ENCODE measurements at regions not wholly inside any gene's neighbourhood (a gene's known extent, or its start where the extent isn't known, plus 50 kb on each side); places are given as distances from the start of the nearest gene placed in this dataset.

DNA sequence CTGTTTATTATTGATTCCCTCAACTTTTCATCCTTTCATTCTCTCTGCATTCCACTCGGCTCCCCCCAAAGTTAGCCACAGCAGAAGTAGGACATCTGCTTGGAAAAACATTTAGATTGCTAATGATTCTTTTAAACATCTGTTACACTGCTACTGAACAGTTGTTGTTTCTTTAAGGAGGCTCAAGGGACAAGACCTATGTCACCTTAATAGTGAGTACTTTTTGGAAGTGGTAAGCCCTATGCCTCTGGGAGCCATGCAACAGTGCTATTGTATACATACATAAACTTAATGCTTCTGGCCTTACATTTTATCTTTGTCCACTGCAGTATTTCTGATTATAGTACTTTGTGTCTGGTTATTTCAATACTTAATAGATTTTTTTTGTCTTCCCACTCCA, 628.2 kb upstream of the FOXG1 start:
- TF ChIP-seq SUZ12 (IDR thresholded peaks at IDR 0.05; ENCODE audit: extremely low read depth, insufficient read depth, insufficient read length) (no peak), ZNF274 (IDR thresholded peaks at IDR 0.05; ENCODE audit: low read depth, low read length) (no peak)
